Thyroid gland (tissue), 4 donors: ENCODE measurements at regions not wholly inside any gene's neighbourhood (a gene's known extent, or its start where the extent isn't known, plus 50 kb on each side); places are given as distances from the start of the nearest gene placed in this dataset.

Experiments used
- POLR2A ChIP-seq, 2 donors: fragments of 450-650 bp; IDR thresholded peaks; one replicate each; pipeline ENCODE4 v1.6.1; 2017; ENCODE audit warnings: antibody characterized with exemption in 2 of 2, mild to moderate bottlenecking in 2 of 2, moderate library complexity in 1 of 2
- TF ChIP-seq, protein P1 (sequence below), 6 experiments: fragments of 200-600 bp in 3 of 6; fragments of 450-650 bp in 3 of 6; sonication (generic) in 3 of 6; IDR thresholded peaks; one replicate each; pipeline ENCODE4 v1.5.1; 2016 to 2019; ENCODE audit warnings: antibody characterized with exemption in 6 of 6, mild to moderate bottlenecking in 2 of 6, inconsistent platforms in 1 of 6, moderate library complexity in 1 of 6

DNA sequence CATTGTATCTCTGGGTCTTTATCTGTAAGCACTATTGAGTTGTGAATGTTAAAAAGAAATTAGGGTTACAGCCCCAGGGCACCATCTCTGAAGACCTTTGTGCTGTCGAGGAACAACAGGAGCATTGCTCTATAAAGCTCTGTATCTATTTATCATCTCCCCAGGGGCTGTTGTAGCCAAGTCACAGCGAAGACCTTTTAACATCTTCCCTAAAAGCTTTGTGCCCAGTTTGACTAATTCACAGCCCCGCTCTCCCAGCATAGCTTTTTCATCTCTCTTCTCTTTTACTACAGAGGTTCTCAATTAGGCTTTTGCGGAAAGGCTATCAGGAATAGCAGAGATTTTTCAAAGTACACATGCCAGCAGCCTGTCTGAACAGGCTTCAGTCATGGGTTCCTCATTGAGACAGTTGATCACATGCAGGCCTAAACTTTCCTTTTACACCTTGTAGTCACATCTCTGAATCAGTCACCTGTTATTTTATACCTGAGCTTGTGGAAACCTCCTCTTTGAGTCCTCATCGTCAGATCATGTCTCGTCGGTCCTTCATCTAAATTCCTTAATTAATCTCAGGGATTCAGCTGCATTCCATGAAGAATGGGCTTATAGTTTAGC lies 140.5 kb downstream of the NPR3 start:
- no peak for TF ChIP-seq POLR2A (IDR thresholded peaks at IDR 0.05)
- TF ChIP-seq, protein P1, sequence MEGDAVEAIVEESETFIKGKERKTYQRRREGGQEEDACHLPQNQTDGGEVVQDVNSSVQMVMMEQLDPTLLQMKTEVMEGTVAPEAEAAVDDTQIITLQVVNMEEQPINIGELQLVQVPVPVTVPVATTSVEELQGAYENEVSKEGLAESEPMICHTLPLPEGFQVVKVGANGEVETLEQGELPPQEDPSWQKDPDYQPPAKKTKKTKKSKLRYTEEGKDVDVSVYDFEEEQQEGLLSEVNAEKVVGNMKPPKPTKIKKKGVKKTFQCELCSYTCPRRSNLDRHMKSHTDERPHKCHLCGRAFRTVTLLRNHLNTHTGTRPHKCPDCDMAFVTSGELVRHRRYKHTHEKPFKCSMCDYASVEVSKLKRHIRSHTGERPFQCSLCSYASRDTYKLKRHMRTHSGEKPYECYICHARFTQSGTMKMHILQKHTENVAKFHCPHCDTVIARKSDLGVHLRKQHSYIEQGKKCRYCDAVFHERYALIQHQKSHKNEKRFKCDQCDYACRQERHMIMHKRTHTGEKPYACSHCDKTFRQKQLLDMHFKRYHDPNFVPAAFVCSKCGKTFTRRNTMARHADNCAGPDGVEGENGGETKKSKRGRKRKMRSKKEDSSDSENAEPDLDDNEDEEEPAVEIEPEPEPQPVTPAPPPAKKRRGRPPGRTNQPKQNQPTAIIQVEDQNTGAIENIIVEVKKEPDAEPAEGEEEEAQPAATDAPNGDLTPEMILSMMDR (IDR thresholded peaks at IDR 0.05): no peak
